CD8-positive, alpha-beta memory T cell (primary cell): ENCODE measurements at regions not wholly inside any gene's neighbourhood (a gene's known extent, or its start where the extent isn't known, plus 50 kb on each side); places are given as distances from the start of the nearest gene placed in this dataset.

Source experiments
- CTCF ChIA-PET: fragments of 350-600 bp; sonication (Branson Sonifier 250); formaldehyde crosslinking; loops from one replicate; lab custom pipeline; 2021; ENCODE audit warnings: antibody characterized with exemption; lab: Charles Lee
- POLR2A ChIA-PET: fragments of 350-600 bp; sonication (Branson Sonifier 250); formaldehyde crosslinking; loops from one replicate; lab custom pipeline; 2021; ENCODE audit warnings: antibody characterized with exemption; lab: Charles Lee
- DNase-seq, 5 donors: peaks; one replicate each; pipeline versions ENCODE4 v3.0.0 to v3.0.0-alpha.2; 2020 to 2022; ENCODE audit warnings: mixed read lengths in 1 of 5
- H3K27ac ChIP-seq: one replicate; pipeline ENCODE4 v1.7.0; 2013; ENCODE audit warnings: low read depth, mild to moderate bottlenecking, low read length, moderate library complexity
- H3K27me3 ChIP-seq: 2 replicates; pipeline ENCODE4 v1.7.0; 2013; ENCODE audit warnings: low read length, mild to moderate bottlenecking; ENCODE audit not compliant: insufficient read depth, poor library complexity, severe bottlenecking
- H3K36me3 ChIP-seq: 2 replicates; pipeline ENCODE4 v1.7.0; 2013; ENCODE audit warnings: mild to moderate bottlenecking, low read length, moderate library complexity; ENCODE audit not compliant: insufficient read depth
- H3K4me1 ChIP-seq: 2 replicates; pipeline ENCODE4 v1.7.0; 2013; ENCODE audit warnings: mild to moderate bottlenecking, low read length, moderate library complexity; ENCODE audit not compliant: insufficient read depth
- H3K4me3 ChIP-seq: 2 replicates; pipeline ENCODE4 v1.7.0; 2013; ENCODE audit warnings: mild to moderate bottlenecking, low read length
- H3K9me3 ChIP-seq: 2 replicates; pipeline ENCODE4 v1.7.0; 2013; ENCODE audit warnings: mild to moderate bottlenecking, low read length
- H3K27ac Mint-ChIP-seq, 8 donors: one replicate each; pipeline ENCODE4 v1.8.0; 2020 to 2021; ENCODE audit warnings: mixed read lengths in 8 of 8, mild to moderate bottlenecking in 6 of 8, inconsistent platforms in 3 of 8, moderate library complexity in 3 of 8
- H3K27me3 Mint-ChIP-seq, 2 donors: one replicate each; pipeline ENCODE4 v1.8.0; 2020 to 2021; ENCODE audit warnings: mixed read lengths in 2 of 2, mild to moderate bottlenecking in 1 of 2, moderate library complexity in 1 of 2
- H3K36me3 Mint-ChIP-seq, 3 donors: one replicate each; pipeline ENCODE4 v1.8.0; 2020 to 2021; ENCODE audit warnings: mixed read lengths in 3 of 3, inconsistent platforms in 1 of 3, mild to moderate bottlenecking in 1 of 3
- H3K4me1 Mint-ChIP-seq, 3 donors: one replicate each; pipeline ENCODE4 v1.8.0; 2020 to 2021; ENCODE audit warnings: mixed read lengths in 3 of 3, inconsistent platforms in 1 of 3, mild to moderate bottlenecking in 1 of 3
- H3K4me3 Mint-ChIP-seq, 7 donors: one replicate each; pipeline ENCODE4 v1.8.0; 2020 to 2021; ENCODE audit warnings: mixed read lengths in 7 of 7, mild to moderate bottlenecking in 6 of 7, moderate library complexity in 4 of 7, inconsistent platforms in 2 of 7
- H3K9me3 Mint-ChIP-seq, 5 donors: one replicate each; pipeline ENCODE4 v1.8.0; 2020 to 2022; ENCODE audit warnings: mixed read lengths in 5 of 5, mild to moderate bottlenecking in 3 of 5, moderate library complexity in 2 of 5, inconsistent platforms in 1 of 5

- no peaks in the 10 kb centered on the region for H3K9me3 Mint-ChIP-seq
- H3K4me1 ChIP-seq: no peaks in the 10 kb centered on the region
- peaks cover 5 to 17% (median 14%) of the 10 kb centered on the region in 3 donors for H3K4me1 Mint-ChIP-seq
- H3K4me3 Mint-ChIP-seq: peak overlapping the region in 1 of 7 donors; percentile 54
- H3K27ac Mint-ChIP-seq: peak overlapping the region in 2 of 8 donors; percentile 41 to 47
- no peak overlapping the region for H3K4me3 ChIP-seq
- CTCF ChIA-PET: no interaction called here
- H3K27ac ChIP-seq: no peak overlapping the region
- H3K36me3 ChIP-seq: peaks cover 12% of the 10 kb centered on the region
- no peaks in the 10 kb centered on the region for H3K9me3 ChIP-seq
- no peaks in the 10 kb centered on the region for H3K27me3 ChIP-seq
- peaks cover 5 to 74% (median 15%) of the 10 kb centered on the region in 3 donors for H3K36me3 Mint-ChIP-seq
- no peaks in the 10 kb centered on the region for H3K27me3 Mint-ChIP-seq
- POLR2A ChIA-PET: no interaction called here
- no peak for DNase-seq
Observed at GRCh38 chr5:146254223-146254622, 50.8 kb downstream of the RBM27 start.

- CTCF ChIA-PET: no interaction called here
- H3K4me1 ChIP-seq: no peaks in the 10 kb centered on the region
- H3K36me3 ChIP-seq: peaks cover 25% of the 10 kb centered on the region
- peaks cover 7 to 83% (median 18%) of the 10 kb centered on the region in 3 donors for H3K36me3 Mint-ChIP-seq
- no peak overlapping the region for H3K27ac ChIP-seq
- H3K4me3 Mint-ChIP-seq: no peak overlapping the region
- no peak for DNase-seq
- no peaks in the 10 kb centered on the region for H3K4me1 Mint-ChIP-seq
- no peaks in the 10 kb centered on the region for H3K9me3 Mint-ChIP-seq
- H3K27me3 ChIP-seq: no peaks in the 10 kb centered on the region
- H3K27me3 Mint-ChIP-seq: no peaks in the 10 kb centered on the region
- H3K27ac Mint-ChIP-seq: peak overlapping the region in 2 of 8 donors; percentile 37 to 71
- no peaks in the 10 kb centered on the region for H3K9me3 ChIP-seq
- no peak overlapping the region for H3K4me3 ChIP-seq
- POLR2A ChIA-PET: no interaction called here
Observed at GRCh38 chr5:146273109-146273508, 65.5 kb upstream of the POU4F3 start.

GRCh38 chr5:146283344-146283761 is 55.3 kb upstream of the POU4F3 start:
- Histone ChIP-seq H3K27ac (no peak overlapping the region), H3K4me1 (no peaks in the 10 kb centered on the region), H3K27me3 (no peaks in the 10 kb centered on the region), H3K4me3 (no peak overlapping the region), H3K36me3 (peaks cover 14% of the 10 kb centered on the region), H3K9me3 (no peaks in the 10 kb centered on the region)
- ChIA-PET POLR2A (no interaction called here), CTCF (no interaction called here)
- Mint-ChIP-seq H3K9me3 (no peaks in the 10 kb centered on the region), H3K27me3 (no peaks in the 10 kb centered on the region), H3K27ac (peak overlapping the region in 1 of 8 donors; percentile 92), H3K4me1 (peaks cover 0 to 3% (median 0%) of the 10 kb centered on the region in 3 donors), H3K4me3 (no peak overlapping the region), H3K36me3 (peaks cover 0 to 70% (median 5%) of the 10 kb centered on the region in 3 donors)
- no peak for DNase-seq

DNA sequence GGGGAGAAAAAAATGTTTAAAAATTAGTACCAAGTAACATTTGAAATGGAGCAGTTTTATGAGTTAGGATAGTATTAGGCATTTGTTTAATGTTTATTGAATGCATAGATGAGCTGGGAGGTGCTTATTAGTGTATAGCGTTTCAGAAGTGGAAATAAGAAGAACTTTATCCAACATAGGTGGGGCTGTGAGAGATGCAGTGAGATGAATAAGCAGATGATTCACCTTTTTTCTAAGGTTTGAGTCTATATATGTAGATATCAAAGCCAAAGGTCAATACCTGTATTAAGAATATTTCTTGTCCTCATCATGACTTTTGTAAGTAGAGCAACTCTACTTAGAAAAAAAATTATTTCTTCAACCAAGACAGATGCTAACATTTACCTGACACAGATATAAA is 54.6 kb upstream of the POU4F3 start:
- Mint-ChIP-seq H3K36me3 (peaks cover 0 to 71% (median 7%) of the 10 kb centered on the region in 3 donors), H3K4me1 (peaks cover 0 to 3% (median 0%) of the 10 kb centered on the region in 3 donors), H3K4me3 (no peak overlapping the region), H3K27ac (peak overlapping the region in 3 of 8 donors; percentile 10 to 92 (median 51)), H3K9me3 (no peaks in the 10 kb centered on the region), H3K27me3 (no peaks in the 10 kb centered on the region)
- no peak overlapping the region for H3K27ac ChIP-seq
- no peaks in the 10 kb centered on the region for H3K9me3 ChIP-seq
- CTCF ChIA-PET: no interaction called here
- peaks cover 14% of the 10 kb centered on the region for H3K36me3 ChIP-seq
- H3K4me3 ChIP-seq: no peak overlapping the region
- H3K27me3 ChIP-seq: no peaks in the 10 kb centered on the region
- no peaks in the 10 kb centered on the region for H3K4me1 ChIP-seq
- POLR2A ChIA-PET: no interaction called here
- no peak for DNase-seq
